Fibroblast of mammary gland (primary cell): ENCODE measurements at regions not wholly inside any gene's neighbourhood (a gene's known extent, or its start where the extent isn't known, plus 50 kb on each side); places are given as distances from the start of the nearest gene placed in this dataset.
A peak's percentile ranks its signal among the peaks of the same experiment; 100 is the strongest.

Experiments used
- DNase-seq: peaks from one replicate; pipeline ENCODE4 v3.0.0-alpha.2; 2010; ENCODE audit warnings: low read depth
- H3K4me3 ChIP-seq: 2 replicates; pipeline ENCODE4 v1.5.1; 2011; ENCODE audit warnings: low read depth, mild to moderate bottlenecking, low read length, moderate library complexity; ENCODE audit not compliant: control insufficient read depth
- TF ChIP-seq, protein P1 (sequence below): conservative IDR thresholded peaks from 2 replicates; pipeline ENCODE4 v1.5.1; 2011; ENCODE audit warnings: low read depth, low read length, inconsistent platforms; ENCODE audit not compliant: control insufficient read depth, insufficient read depth

DNA sequence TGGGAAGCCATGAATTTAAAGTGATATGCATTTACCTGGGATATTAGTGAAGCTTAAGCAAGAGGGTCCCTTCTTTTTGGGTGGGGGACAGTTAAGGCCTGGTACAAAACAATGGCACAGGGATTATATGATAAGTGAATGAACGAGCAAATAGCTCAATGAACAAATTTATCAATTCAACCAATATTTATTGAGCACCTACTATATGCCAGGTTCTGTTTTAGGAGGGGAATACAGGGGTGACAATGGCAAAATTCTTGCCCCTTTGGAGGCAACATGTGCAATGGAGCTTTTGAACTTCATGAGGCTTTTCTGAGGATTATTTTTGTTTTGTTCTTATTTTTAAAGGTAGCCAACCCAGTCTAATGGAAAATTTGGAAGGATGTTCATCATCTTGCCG, 68.2 kb downstream of the FOXD2 start:
- TF ChIP-seq, protein P1, sequence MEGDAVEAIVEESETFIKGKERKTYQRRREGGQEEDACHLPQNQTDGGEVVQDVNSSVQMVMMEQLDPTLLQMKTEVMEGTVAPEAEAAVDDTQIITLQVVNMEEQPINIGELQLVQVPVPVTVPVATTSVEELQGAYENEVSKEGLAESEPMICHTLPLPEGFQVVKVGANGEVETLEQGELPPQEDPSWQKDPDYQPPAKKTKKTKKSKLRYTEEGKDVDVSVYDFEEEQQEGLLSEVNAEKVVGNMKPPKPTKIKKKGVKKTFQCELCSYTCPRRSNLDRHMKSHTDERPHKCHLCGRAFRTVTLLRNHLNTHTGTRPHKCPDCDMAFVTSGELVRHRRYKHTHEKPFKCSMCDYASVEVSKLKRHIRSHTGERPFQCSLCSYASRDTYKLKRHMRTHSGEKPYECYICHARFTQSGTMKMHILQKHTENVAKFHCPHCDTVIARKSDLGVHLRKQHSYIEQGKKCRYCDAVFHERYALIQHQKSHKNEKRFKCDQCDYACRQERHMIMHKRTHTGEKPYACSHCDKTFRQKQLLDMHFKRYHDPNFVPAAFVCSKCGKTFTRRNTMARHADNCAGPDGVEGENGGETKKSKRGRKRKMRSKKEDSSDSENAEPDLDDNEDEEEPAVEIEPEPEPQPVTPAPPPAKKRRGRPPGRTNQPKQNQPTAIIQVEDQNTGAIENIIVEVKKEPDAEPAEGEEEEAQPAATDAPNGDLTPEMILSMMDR: no peak
- DNase-seq: no peak
- H3K4me3 ChIP-seq: no peak overlapping the region

DNA sequence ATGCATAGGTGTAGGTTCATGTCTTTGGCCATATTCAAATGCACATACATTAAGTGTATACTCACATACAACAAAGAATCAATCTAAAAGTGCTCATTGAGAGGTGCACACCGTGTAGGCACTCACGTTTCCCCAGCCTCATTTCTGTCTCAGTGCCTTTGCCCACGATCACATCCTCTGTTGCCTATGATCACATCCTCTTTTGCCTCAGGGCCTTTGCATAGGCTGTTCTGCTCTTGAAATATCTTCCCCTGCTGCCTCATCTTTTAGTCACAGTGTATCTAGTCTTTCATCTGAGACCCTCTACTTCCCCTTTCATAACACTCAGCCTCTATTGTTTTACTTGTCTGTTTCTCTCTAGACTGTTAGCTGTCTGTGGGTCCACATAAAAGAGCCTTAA, 69.3 kb downstream of the FOXD2 start:
- no peak for DNase-seq
- TF ChIP-seq, protein P1: no peak
- H3K4me3 ChIP-seq: no peak overlapping the region

DNA sequence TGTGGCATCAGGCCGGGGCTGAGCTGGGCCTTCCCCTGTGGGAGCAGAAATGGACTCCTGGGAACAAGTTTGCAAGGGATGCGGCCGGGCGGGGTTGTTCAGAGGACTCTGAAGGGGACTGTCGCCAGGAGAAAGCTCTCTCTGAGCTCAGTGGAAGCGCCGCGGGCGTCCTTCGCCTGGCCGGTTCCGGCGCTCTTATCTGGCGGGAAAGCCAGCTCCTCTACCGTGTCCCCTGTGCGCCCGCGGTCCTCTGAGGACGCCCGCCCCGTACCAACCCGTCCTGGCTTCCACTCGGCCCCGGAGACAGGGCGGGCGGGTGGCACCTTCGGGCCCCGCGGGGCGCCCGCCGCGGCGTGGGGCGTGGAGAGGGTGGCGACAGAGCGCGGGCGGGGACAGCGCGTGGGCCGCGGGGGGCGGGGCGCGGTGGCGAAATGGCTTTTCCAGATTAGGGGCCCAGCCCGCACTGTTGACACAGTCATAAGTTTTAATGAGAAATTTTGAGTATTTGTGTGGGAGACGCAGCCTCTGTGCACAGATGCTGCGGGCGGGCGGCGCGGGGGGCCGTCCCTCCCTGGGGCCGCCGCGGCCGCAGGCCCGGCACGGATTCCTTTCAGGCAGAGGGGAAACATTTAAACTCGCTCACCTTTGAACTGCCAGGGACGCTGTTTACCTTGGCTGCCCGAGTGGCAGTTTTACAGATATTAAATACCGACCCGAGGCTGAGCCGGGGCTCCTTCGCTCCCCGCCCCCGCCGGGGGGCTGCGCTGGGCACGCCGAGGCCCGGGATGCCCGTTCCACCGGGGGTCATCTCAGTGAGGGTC, 70.2 kb downstream of the FOXD2 start:
- TF ChIP-seq, protein P1: no peak
- H3K4me3 ChIP-seq: peak overlapping the region; percentile 24
- no peak for DNase-seq

DNA sequence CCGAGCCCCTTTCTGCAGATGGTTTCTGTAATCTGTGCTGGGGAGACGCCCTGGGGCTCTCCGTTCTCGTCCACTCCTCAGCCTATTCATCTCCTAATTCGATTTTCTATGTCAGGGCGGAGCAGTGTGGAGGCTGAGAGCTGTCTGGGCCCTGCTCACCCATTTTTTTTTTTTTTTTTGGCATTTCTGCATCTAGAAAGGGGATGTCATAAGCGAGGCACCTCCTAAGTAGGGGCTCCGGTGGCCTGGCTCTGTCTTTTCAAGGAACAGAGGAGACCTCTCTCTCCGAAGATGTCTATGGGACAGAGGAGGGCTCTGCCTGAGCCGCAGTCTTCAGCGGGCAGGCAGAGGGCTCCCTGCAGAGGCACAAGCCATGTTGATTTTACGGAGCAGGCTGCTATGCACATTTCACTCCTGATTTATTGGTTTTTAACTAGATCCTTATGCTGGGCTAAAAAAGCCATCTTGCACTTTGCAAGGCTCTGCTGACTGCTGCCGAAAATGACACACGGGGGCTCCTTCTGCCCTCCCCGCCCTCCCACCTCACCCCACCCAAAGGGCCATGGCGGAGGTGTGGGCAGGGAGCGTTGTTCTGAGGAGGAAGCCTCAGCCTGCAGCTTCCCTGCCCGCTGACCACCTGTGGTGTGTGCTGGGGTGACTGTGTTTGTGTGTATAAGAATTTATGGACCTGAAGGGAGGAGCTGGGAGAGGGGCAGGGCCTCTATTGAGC, 71.0 kb downstream of the FOXD2 start:
- peak overlapping the region; percentile 24 for H3K4me3 ChIP-seq

DNA sequence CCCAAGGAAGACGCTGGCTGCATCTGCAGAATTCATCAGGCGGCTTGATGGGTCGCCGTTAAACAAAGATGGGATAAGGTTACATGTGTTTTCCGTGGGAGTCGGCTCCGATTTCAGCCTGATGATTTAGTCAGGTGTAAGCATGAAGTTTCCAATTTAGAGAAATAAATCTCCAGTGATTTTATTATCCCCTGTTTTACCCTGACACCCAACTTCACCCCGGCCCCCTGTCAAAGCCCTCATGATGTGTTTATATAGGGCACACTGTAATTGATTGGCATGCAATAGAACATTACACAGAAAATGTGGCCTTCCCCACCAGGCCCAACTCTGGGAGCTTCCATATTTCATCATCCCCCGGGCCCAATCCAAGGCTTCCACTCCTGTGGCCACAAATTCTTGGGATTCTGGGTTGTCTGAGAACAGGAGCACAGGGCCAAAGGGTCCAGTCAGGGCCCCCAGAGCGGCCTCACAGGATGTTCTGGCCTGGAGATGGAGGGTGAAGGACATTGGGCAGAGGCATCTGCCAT, 72.5 kb downstream of the FOXD2 start:
- TF ChIP-seq, protein P1: no peak
- no peak for DNase-seq
- H3K4me3 ChIP-seq: no peak overlapping the region

More for the DNA sequence above, 71.0 kb downstream of the FOXD2 start:
- TF ChIP-seq, protein P1: no peak
- peak; percentile 35 for DNase-seq

DNA sequence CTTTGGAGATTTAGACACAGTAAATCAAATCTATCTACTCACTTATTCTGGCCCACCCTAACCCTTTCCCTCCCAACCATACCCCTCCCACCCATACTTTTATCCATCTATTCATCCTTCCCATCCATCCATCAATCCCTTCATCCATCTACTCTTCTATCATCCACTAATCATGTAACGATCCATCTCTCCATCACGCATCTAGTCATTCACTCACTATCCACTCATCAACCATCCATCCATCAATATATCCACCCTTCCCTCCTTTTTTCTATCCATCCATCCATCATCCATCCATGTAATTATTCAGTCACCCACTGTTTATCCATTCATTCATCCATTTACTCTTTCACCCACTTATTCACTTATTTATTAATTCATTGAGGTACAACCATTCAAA, 74.0 kb downstream of the FOXD2 start:
- TF ChIP-seq, protein P1: no peak
- DNase-seq: no peak
- H3K4me3 ChIP-seq: no peak overlapping the region
